ENCODE measurements at regions not wholly inside any gene's neighbourhood (a gene's known extent, or its start where the extent isn't known, plus 50 kb on each side); places are given as distances from the start of the nearest gene placed in this dataset.

- Histone ChIP-seq H3K4me3 (no peak overlapping the region), H3K27ac (no peak overlapping the region), H3K4me1 (no peaks in the 10 kb centered on the region), H3K9me3 (no peaks in the 10 kb centered on the region), H3K36me3 (no peaks in the 10 kb centered on the region), H3K27me3 (no peaks in the 10 kb centered on the region)
- TF ChIP-seq CTCF (IDR thresholded peaks at IDR 0.05) (no peak), POLR2A (IDR thresholded peaks at IDR 0.05) (no peak)
- DNase-seq, result no peak
Observed at GRCh38 chr12:98127336-98127679, 388.1 kb upstream of the TMPO start.

- DNase-seq, result no peak
Observed at GRCh38 chr12:98127854-98128253, 387.5 kb upstream of the TMPO start.

DNA sequence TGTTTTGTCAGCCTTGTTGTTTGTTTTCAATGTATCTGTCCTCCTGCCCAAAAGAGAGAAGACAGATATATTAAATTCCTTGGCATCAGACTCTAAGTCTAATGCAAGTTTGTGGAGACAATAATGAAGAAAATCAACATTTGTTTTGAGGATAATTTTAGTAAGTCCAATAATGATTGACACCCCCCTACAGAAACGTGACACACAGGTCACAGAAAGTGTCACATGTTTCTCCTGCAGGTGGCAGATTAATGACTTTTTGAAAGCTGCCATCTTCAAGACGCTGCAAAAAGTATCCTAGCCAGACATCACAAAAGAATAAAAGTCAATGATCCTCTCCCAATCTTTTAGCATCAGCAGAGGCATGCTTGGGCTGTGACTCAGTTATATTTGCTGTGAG, 378.8 kb upstream of the TMPO start:
- H3K27me3 ChIP-seq, result no peaks in the 10 kb centered on the region
- no peak for TF ChIP-seq POLR2A (IDR thresholded peaks at IDR 0.05)
- TF ChIP-seq CTCF (IDR thresholded peaks at IDR 0.05), result no peak
- H3K36me3 ChIP-seq, result no peaks in the 10 kb centered on the region
- no peak overlapping the region for H3K27ac ChIP-seq
- no peaks in the 10 kb centered on the region for H3K9me3 ChIP-seq
- H3K4me1 ChIP-seq, result no peaks in the 10 kb centered on the region
- no peak overlapping the region for H3K4me3 ChIP-seq
- DNase-seq, result no peak

More at GRCh38 chr12:98127854-98128253, 387.5 kb upstream of the TMPO start:
- no peaks in the 10 kb centered on the region for H3K4me1 ChIP-seq
- TF ChIP-seq CTCF (IDR thresholded peaks at IDR 0.05), result no peak
- TF ChIP-seq POLR2A (IDR thresholded peaks at IDR 0.05), result no peak
- no peaks in the 10 kb centered on the region for H3K36me3 ChIP-seq
- H3K27ac ChIP-seq, result no peak overlapping the region
- no peak overlapping the region for H3K4me3 ChIP-seq
- H3K27me3 ChIP-seq, result no peaks in the 10 kb centered on the region
- H3K9me3 ChIP-seq, result no peaks in the 10 kb centered on the region

DNA sequence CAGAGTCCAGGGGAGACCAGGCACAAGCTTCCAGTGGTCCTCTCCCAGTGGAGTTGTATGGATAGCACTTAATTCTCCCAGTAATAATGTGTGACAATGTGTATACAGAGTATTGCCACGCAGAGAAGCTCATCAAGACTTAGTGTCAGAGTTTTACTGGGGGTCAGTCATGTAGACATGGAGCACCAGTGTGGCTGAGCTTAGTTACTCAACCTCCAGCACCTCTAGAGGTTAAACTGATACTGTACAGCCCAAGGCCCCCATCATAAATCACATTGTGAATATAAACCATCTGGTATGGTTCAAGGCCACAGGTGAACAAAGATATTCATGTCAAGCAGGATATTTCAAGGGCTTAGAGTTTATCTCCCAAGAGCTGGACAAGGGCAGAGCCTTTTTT, 378.1 kb upstream of the TMPO start:
- no peak for DNase-seq
- H3K27ac ChIP-seq, result no peak overlapping the region
- H3K4me3 ChIP-seq, result no peak overlapping the region
- no peaks in the 10 kb centered on the region for H3K36me3 ChIP-seq
- no peaks in the 10 kb centered on the region for H3K9me3 ChIP-seq
- no peak for TF ChIP-seq POLR2A (IDR thresholded peaks at IDR 0.05)
- no peak for TF ChIP-seq CTCF (IDR thresholded peaks at IDR 0.05)
- no peaks in the 10 kb centered on the region for H3K27me3 ChIP-seq
- no peaks in the 10 kb centered on the region for H3K4me1 ChIP-seq

DNA sequence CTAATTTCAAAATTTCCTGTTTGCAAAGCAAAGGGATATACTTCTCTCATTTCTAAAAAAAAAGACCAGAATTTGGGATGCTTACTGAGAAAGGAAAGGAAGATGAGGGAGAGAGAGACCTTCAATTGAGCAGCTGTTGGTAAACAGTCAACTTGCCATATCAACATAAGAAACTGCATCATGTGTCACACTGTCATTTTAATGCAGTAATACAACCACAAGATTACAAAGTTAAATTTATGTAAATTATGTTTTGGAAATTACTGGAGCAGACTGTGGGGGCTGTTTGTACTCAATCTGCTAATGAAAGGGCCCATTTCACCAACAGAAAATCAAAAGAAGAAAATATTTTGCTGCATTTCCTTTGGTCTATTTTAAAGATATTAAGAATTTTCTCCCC, 370.4 kb upstream of the TMPO start:
- H3K9me3 ChIP-seq, result no peaks in the 10 kb centered on the region
- H3K27me3 ChIP-seq, result no peaks in the 10 kb centered on the region
- H3K36me3 ChIP-seq, result no peaks in the 10 kb centered on the region
- no peak for DNase-seq
- no peak for TF ChIP-seq POLR2A (IDR thresholded peaks at IDR 0.05)
- no peak for TF ChIP-seq CTCF (IDR thresholded peaks at IDR 0.05)
- no peak overlapping the region for H3K4me3 ChIP-seq
- no peaks in the 10 kb centered on the region for H3K4me1 ChIP-seq
- H3K27ac ChIP-seq, result no peak overlapping the region

DNA sequence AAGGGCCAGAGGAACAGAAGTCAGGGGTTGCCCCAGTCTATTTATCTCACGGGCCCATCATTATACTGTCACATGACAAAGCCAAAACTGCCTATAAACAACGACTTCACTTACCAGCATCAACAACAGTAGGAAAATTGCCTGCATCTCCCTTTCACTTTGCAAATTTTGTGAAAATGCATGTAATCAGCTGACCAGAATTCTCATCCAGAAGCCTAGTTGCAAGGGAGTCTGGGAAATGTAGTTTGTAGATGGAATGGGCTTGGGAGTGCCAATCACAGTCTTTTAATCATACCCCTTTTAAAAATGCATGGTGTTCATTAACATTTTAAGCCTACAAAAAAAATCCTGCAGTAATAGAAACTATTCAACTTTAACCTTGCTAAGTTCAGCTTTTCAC, 369.3 kb upstream of the TMPO start:
- no peaks in the 10 kb centered on the region for H3K4me1 ChIP-seq
- H3K36me3 ChIP-seq, result no peaks in the 10 kb centered on the region
- H3K27me3 ChIP-seq, result no peaks in the 10 kb centered on the region
- H3K27ac ChIP-seq, result no peak overlapping the region
- no peaks in the 10 kb centered on the region for H3K9me3 ChIP-seq
- no peak for TF ChIP-seq POLR2A (IDR thresholded peaks at IDR 0.05)
- TF ChIP-seq CTCF (IDR thresholded peaks at IDR 0.05), result no peak
- DNase-seq, result no peak
- no peak overlapping the region for H3K4me3 ChIP-seq

Data from Peyer's patch (tissue), 4 donors.